Common myeloid progenitor, CD34-positive (primary cell): ENCODE measurements at regions not wholly inside any gene's neighbourhood (a gene's known extent, or its start where the extent isn't known, plus 50 kb on each side); places are given as distances from the start of the nearest gene placed in this dataset.

Experiments used
- CTCF ChIA-PET: fragments of 350-600 bp; sonication (Branson Sonifier 250); formaldehyde crosslinking; loops from one replicate; lab custom pipeline; 2021; ENCODE audit warnings: antibody characterized with exemption; lab: Charles Lee
- POLR2A ChIA-PET: fragments of 350-600 bp; sonication (Branson Sonifier 250); formaldehyde crosslinking; loops from one replicate; lab custom pipeline; 2021; ENCODE audit warnings: antibody characterized with exemption; lab: Charles Lee
- DNase-seq, 3 donors: peaks; one replicate each; pipeline versions ENCODE4 v3.0.0 to v3.0.0-alpha.2; 2013
- H3K27ac ChIP-seq, 2 experiments: 1 replicate in 1 of 2; 2 replicates in 1 of 2; pipeline ENCODE4 v1.7.0; 2013; ENCODE audit warnings: inconsistent platforms in 2 of 2, low read length in 2 of 2, mild to moderate bottlenecking in 2 of 2, low read depth in 1 of 2, moderate library complexity in 1 of 2; ENCODE audit not compliant: severe bottlenecking in 2 of 2, insufficient read depth in 1 of 2, poor library complexity in 1 of 2
- H3K27me3 ChIP-seq, 5 experiments: replicated peaks in 2 of 5; 1 replicate in 3 of 5; 2 replicates in 2 of 5; pipeline versions ENCODE4 v1.6.1 to v1.7.0; 2013; ENCODE audit warnings: low read length in 4 of 5, mild to moderate bottlenecking in 2 of 5, moderate library complexity in 2 of 5, inconsistent platforms in 1 of 5; ENCODE audit not compliant: insufficient read depth in 5 of 5, control insufficient read depth in 4 of 5
- H3K36me3 ChIP-seq, 4 experiments: 1 replicate in 2 of 4; 2 replicates in 2 of 4; pipeline versions ENCODE4 v1.6.1 to v1.7.0; 2013; ENCODE audit warnings: low read length in 3 of 4, control low read depth in 1 of 4, mild to moderate bottlenecking in 1 of 4; ENCODE audit not compliant: control insufficient read depth in 4 of 4, insufficient read depth in 4 of 4
- H3K4me1 ChIP-seq, 4 experiments: 1 replicate in 3 of 4; 2 replicates in 1 of 4; pipeline versions ENCODE4 v1.6.1 to v1.7.1; 2013; ENCODE audit warnings: low read length in 3 of 4, mild to moderate bottlenecking in 3 of 4, control low read depth in 1 of 4, inconsistent platforms in 1 of 4, moderate library complexity in 1 of 4; ENCODE audit not compliant: control insufficient read depth in 4 of 4, insufficient read depth in 4 of 4; ENCODE audit errors: control extremely low read depth in 1 of 4
- H3K4me3 ChIP-seq, 7 experiments: 1 replicate in 4 of 7; 2 replicates in 3 of 7; pipeline versions ENCODE4 v1.5.1 to v1.7.0; 2013; ENCODE audit warnings: mild to moderate bottlenecking in 7 of 7, low read length in 6 of 7, moderate library complexity in 6 of 7, inconsistent platforms in 2 of 7, low read depth in 2 of 7, control low read depth in 1 of 7; ENCODE audit not compliant: insufficient read depth in 4 of 7, control insufficient read depth in 1 of 7; ENCODE audit errors: extremely low read depth in 1 of 7
- H3K9me3 ChIP-seq, 5 experiments: 1 replicate in 4 of 5; 2 replicates in 1 of 5; pipeline versions ENCODE4 v1.6.1 to v1.7.1; 2013; ENCODE audit warnings: low read length in 4 of 5, mild to moderate bottlenecking in 2 of 5, inconsistent platforms in 1 of 5, low read depth in 1 of 5, moderate library complexity in 1 of 5; ENCODE audit not compliant: control insufficient read depth in 4 of 5, insufficient read depth in 2 of 5; ENCODE audit errors: control extremely low read depth in 1 of 5
- WGBS: methylation state at CpG from one replicate; pipeline ENCODE4 v1.1.5; 2013; ENCODE audit not compliant: insufficient coverage; 5-methylcytosine and 5-hydroxymethylcytosine counted together

- Histone ChIP-seq H3K27ac (no peak overlapping the region), H3K36me3 (no peaks in the 10 kb centered on the region), H3K27me3 (no peaks in the 10 kb centered on the region), H3K4me1 (no peaks in the 10 kb centered on the region), H3K9me3 (no peaks in the 10 kb centered on the region), H3K4me3 (no peak overlapping the region)
- no peak for DNase-seq
- ChIA-PET CTCF (no interaction called here), POLR2A (no interaction called here)
Measured at GRCh38 chr21:19124691-19125090, 721.1 kb upstream of the TMPRSS15 start.

GRCh38 chr21:19130379-19131028 is 726.9 kb upstream of the TMPRSS15 start:
- H3K4me1 ChIP-seq = no peaks in the 10 kb centered on the region
- DNase-seq = no peak
- H3K27ac ChIP-seq = no peak overlapping the region
- 79% methylated on average over 6 of the region's 6 CpGs for WGBS
- CTCF ChIA-PET = no interaction called here
- POLR2A ChIA-PET = no interaction called here
- H3K36me3 ChIP-seq = no peaks in the 10 kb centered on the region
- H3K27me3 ChIP-seq = no peaks in the 10 kb centered on the region
- H3K4me3 ChIP-seq = no peak overlapping the region
- peaks cover 0 to 5% (median 2%) of the 10 kb centered on the region in 5 experiments for H3K9me3 ChIP-seq

DNA sequence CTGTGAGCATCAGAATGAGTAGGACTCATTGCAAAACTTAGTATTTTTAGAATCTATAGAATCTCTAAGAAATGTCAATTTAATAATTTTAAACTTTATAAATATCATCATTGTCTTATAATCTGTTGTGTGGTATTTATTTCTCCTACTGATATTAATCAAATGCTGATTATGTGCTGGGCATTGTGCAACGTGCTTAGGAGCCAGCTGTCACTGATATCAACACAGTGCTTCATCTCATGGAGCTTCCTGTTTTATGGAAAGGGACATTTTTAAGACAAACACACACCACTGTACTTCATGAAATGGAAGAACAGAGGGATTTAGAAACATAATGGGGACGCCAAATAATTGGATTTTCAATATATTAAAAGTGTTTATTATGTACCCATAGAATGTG is 737.9 kb upstream of the TMPRSS15 start:
- H3K36me3 ChIP-seq = no peaks in the 10 kb centered on the region
- H3K9me3 ChIP-seq = no peaks in the 10 kb centered on the region
- ChIA-PET CTCF (no interaction called here), POLR2A (no interaction called here)
- WGBS = no CpG with 5 or more reads among the region's 2 CpGs
- no peak overlapping the region for H3K4me3 ChIP-seq
- no peak overlapping the region for H3K27ac ChIP-seq
- no peaks in the 10 kb centered on the region for H3K4me1 ChIP-seq
- H3K27me3 ChIP-seq = no peaks in the 10 kb centered on the region
- DNase-seq = no peak

- Histone ChIP-seq H3K9me3 (no peaks in the 10 kb centered on the region), H3K4me1 (no peaks in the 10 kb centered on the region), H3K27ac (no peak overlapping the region), H3K4me3 (no peak overlapping the region), H3K27me3 (no peaks in the 10 kb centered on the region), H3K36me3 (no peaks in the 10 kb centered on the region)
- DNase-seq = peak in 1 of 3 donors; percentile 0
- POLR2A ChIA-PET = no interaction called here
- WGBS = 60% methylated on average over 1 of the region's 4 CpGs
- CTCF ChIA-PET = no interaction called here
Measured at GRCh38 chr21:19145682-19146293, 742.2 kb upstream of the TMPRSS15 start.

DNA sequence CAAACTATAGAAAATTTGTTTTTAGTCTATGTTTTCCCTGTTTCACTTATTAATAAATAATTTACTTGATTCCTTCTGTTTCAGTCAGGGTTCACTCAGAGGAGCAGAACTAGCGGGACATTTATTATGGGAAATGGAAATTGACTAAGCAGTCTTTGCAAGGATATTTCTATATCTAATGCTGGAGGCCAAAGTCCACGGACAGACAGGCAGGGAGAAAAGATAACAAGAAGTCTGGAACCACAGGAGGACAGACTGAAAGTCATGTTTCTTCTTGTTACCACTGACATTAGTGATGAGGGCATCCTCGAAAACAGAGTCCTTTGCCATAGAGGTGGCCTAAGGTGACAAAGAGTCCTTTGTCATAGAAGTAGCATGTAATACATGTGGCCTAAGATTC is 744.5 kb upstream of the TMPRSS15 start:
- Histone ChIP-seq H3K9me3 (no peaks in the 10 kb centered on the region), H3K27ac (no peak overlapping the region), H3K4me1 (no peaks in the 10 kb centered on the region), H3K4me3 (no peak overlapping the region), H3K27me3 (no peaks in the 10 kb centered on the region), H3K36me3 (no peaks in the 10 kb centered on the region)
- WGBS = 88% methylated on average over 3 of the region's 3 CpGs
- ChIA-PET POLR2A (no interaction called here), CTCF (no interaction called here)
- no peak for DNase-seq

- WGBS = 70% methylated on average over 3 of the region's 4 CpGs
- no peak overlapping the region for H3K27ac ChIP-seq
- H3K36me3 ChIP-seq = no peaks in the 10 kb centered on the region
- no peaks in the 10 kb centered on the region for H3K4me1 ChIP-seq
- no peak for DNase-seq
- ChIA-PET POLR2A (no interaction called here), CTCF (no interaction called here)
- no peaks in the 10 kb centered on the region for H3K27me3 ChIP-seq
- H3K9me3 ChIP-seq = no peaks in the 10 kb centered on the region
- no peak overlapping the region for H3K4me3 ChIP-seq
Measured at GRCh38 chr21:19171585-19171984, 768.0 kb upstream of the TMPRSS15 start.

- no peak for DNase-seq
- H3K27me3 ChIP-seq = no peaks in the 10 kb centered on the region
- no peak overlapping the region for H3K4me3 ChIP-seq
- no peaks in the 10 kb centered on the region for H3K9me3 ChIP-seq
- 88% methylated on average over 3 of the region's 3 CpGs for WGBS
- H3K27ac ChIP-seq = no peak overlapping the region
- ChIA-PET POLR2A (no interaction called here), CTCF (interaction anchor here (0.6 kb wide), 1 partner anchor 27 kb away, joined by 3 read pairs; no protein-coding TSS in a partner anchor)
- no peaks in the 10 kb centered on the region for H3K4me1 ChIP-seq
- no peaks in the 10 kb centered on the region for H3K36me3 ChIP-seq
Measured at GRCh38 chr21:19181604-19182140, 778.1 kb upstream of the TMPRSS15 start.
